SU-DHL-6 (cell line): ENCODE measurements at regions not wholly inside any gene's neighbourhood (a gene's known extent, or its start where the extent isn't known, plus 50 kb on each side); places are given as distances from the start of the nearest gene placed in this dataset.

Source experiments
- H2AFZ ChIP-seq: fragments of 200-600 bp; sonication (generic); 2 replicates; pipeline ENCODE4 v1.6.1; 2014; ENCODE audit warnings: low read depth, mild to moderate bottlenecking, moderate library complexity, mixed read lengths, antibody characterized with exemption, low read length; ENCODE audit not compliant: severe bottlenecking
- H3F3A ChIP-seq: fragments of 200-600 bp; shearing (Covaris generic); 2 replicates; pipeline ENCODE4 v1.6.0; 2016; ENCODE audit warnings: antibody characterized with exemption, mild to moderate bottlenecking; ENCODE audit not compliant: insufficient read depth
- H3K27ac ChIP-seq: fragments of 200-600 bp; sonication (generic); 2 replicates; pipeline ENCODE4 v1.5.1; 2016; ENCODE audit warnings: low read depth, mild to moderate bottlenecking, low read length, moderate library complexity, mixed read lengths
- H3K27me3 ChIP-seq: fragments of 200-600 bp; sonication (generic), shearing (Covaris generic); 2 replicates; pipeline ENCODE4 v1.6.0; 2014; ENCODE audit warnings: mild to moderate bottlenecking, low read length
- H3K36me3 ChIP-seq: fragments of 200-600 bp; sonication (generic); 2 replicates; pipeline ENCODE4 v1.6.1; 2014; ENCODE audit warnings: mild to moderate bottlenecking, low read length, mixed read lengths
- H3K4me2 ChIP-seq: fragments of 300-600, 200-600 bp; shearing (Covaris generic), sonication (generic); 2 replicates; pipeline ENCODE4 v1.6.0; 2014; ENCODE audit warnings: low read length, low read depth, mild to moderate bottlenecking; ENCODE audit not compliant: poor library complexity, severe bottlenecking
- H3K4me3 ChIP-seq: fragments of 200-600 bp; sonication (generic); 2 replicates; pipeline ENCODE4 v1.5.1; 2014; ENCODE audit warnings: antibody characterized with exemption, low read length, mild to moderate bottlenecking, mixed read lengths; ENCODE audit not compliant: insufficient read depth, poor library complexity, severe bottlenecking
- H3K79me2 ChIP-seq: fragments of 200-600 bp; sonication (generic); 2 replicates; pipeline ENCODE4 v1.6.1; 2014; ENCODE audit warnings: mild to moderate bottlenecking, low read length, moderate library complexity; ENCODE audit not compliant: insufficient read depth
- H3K9ac ChIP-seq: fragments of 200-600 bp; sonication (generic); 2 replicates; pipeline ENCODE4 v1.7.0; 2014; ENCODE audit warnings: mild to moderate bottlenecking, low read length
- H3K9me2 ChIP-seq: fragments of 200-600 bp; sonication (generic); replicated peaks from 2 replicates; pipeline ENCODE4 v1.6.1; 2014; ENCODE audit warnings: low read length; ENCODE audit not compliant: insufficient read depth
- H3K9me3 ChIP-seq: fragments of 200-600 bp; sonication (generic); 2 replicates; pipeline ENCODE4 v1.6.1; 2014; ENCODE audit warnings: low read length, mixed read lengths; ENCODE audit not compliant: insufficient read depth
- H4K20me1 ChIP-seq: fragments of 200-600 bp; sonication (generic); 2 replicates; pipeline ENCODE4 v1.6.1; 2014; ENCODE audit warnings: low read depth, mild to moderate bottlenecking, antibody characterized with exemption, low read length, moderate library complexity, mixed read lengths
- CTCF ChIP-seq: fragments of 200-600 bp; sonication (generic); IDR thresholded peaks from one replicate; pipeline ENCODE4 v1.5.1; 2017; ENCODE audit warnings: antibody characterized with exemption, mild to moderate bottlenecking, low read length, moderate library complexity; ENCODE audit not compliant: insufficient read depth, poor library complexity, severe bottlenecking
- EZH2phosphoT487 ChIP-seq: fragments of 200-600 bp; sonication (generic), shearing (Covaris generic); conservative IDR thresholded peaks from 2 replicates; pipeline ENCODE4 v1.6.1; 2018; ENCODE audit warnings: mild to moderate bottlenecking, antibody characterized with exemption, low read length, moderate library complexity, mixed read lengths

- no peaks in the 10 kb centered on the region for H3F3A ChIP-seq
- H4K20me1 ChIP-seq, result no peaks in the 10 kb centered on the region
- TF ChIP-seq CTCF, result peak; percentile 61
- no peak for TF ChIP-seq EZH2phosphoT487
- H3K36me3 ChIP-seq, result no peaks in the 10 kb centered on the region
- no peaks in the 10 kb centered on the region for H3K27me3 ChIP-seq
- no peak overlapping the region for H2AFZ ChIP-seq
- H3K4me3 ChIP-seq, result no peak overlapping the region
- no peaks in the 10 kb centered on the region for H3K9me3 ChIP-seq
- H3K9me2 ChIP-seq, result no peaks in the 10 kb centered on the region
- H3K79me2 ChIP-seq, result no peaks in the 10 kb centered on the region
- H3K4me2 ChIP-seq, result no peak overlapping the region
- H3K9ac ChIP-seq, result no peak overlapping the region
- no peak overlapping the region for H3K27ac ChIP-seq
Observed at GRCh38 chr5:174311531-174312269, 266.2 kb downstream of the NSG2 start.

- no peak overlapping the region for H3K4me2 ChIP-seq
Observed at GRCh38 chr5:174312270-174312617, 266.7 kb downstream of the NSG2 start.

GRCh38 chr5:174312641-174313040, 267.1 kb downstream of the NSG2 start:
- no peaks in the 10 kb centered on the region for H3F3A ChIP-seq
- H3K27ac ChIP-seq, result no peak overlapping the region
- H4K20me1 ChIP-seq, result no peaks in the 10 kb centered on the region
- no peak overlapping the region for H3K4me2 ChIP-seq
- no peak overlapping the region for H3K9ac ChIP-seq
- H3K79me2 ChIP-seq, result no peaks in the 10 kb centered on the region
- H3K4me3 ChIP-seq, result no peak overlapping the region
- no peaks in the 10 kb centered on the region for H3K27me3 ChIP-seq
- no peaks in the 10 kb centered on the region for H3K9me2 ChIP-seq
- no peak overlapping the region for H2AFZ ChIP-seq
- TF ChIP-seq EZH2phosphoT487 (no peak), CTCF (no peak)
- H3K9me3 ChIP-seq, result no peaks in the 10 kb centered on the region
- H3K36me3 ChIP-seq, result no peaks in the 10 kb centered on the region

More at GRCh38 chr5:174312270-174312617, 266.7 kb downstream of the NSG2 start:
- Histone ChIP-seq H3F3A (no peaks in the 10 kb centered on the region), H3K27ac (no peak overlapping the region), H3K9me2 (no peaks in the 10 kb centered on the region), H3K9me3 (no peaks in the 10 kb centered on the region), H4K20me1 (no peaks in the 10 kb centered on the region), H3K9ac (no peak overlapping the region), H3K4me3 (no peak overlapping the region), H3K79me2 (no peaks in the 10 kb centered on the region), H2AFZ (no peak overlapping the region), H3K27me3 (no peaks in the 10 kb centered on the region), H3K36me3 (no peaks in the 10 kb centered on the region)
- TF ChIP-seq CTCF (no peak), EZH2phosphoT487 (no peak)
